22Rv1 (cell line): ENCODE measurements at regions not wholly inside any gene's neighbourhood (a gene's known extent, or its start where the extent isn't known, plus 50 kb on each side); places are given as distances from the start of the nearest gene placed in this dataset.

ENCODE experiments used
- CTCF ChIP-seq: fragments of 450-650 bp; IDR thresholded peaks from 2 replicates; pipeline ENCODE4 v1.5.1; 2017; ENCODE audit warnings: mild to moderate bottlenecking
- ZFX ChIP-seq: fragments of 450-650 bp; IDR thresholded peaks from 2 replicates; pipeline ENCODE4 v1.6.1; 2017; ENCODE audit warnings: antibody characterized with exemption, borderline replicate concordance

GRCh38 chr14:55835985-55836384, 256.0 kb downstream of the KTN1 start:
- no peak for TF ChIP-seq CTCF
- TF ChIP-seq ZFX = no peak
